HEK293 (cell line): ENCODE measurements at regions not wholly inside any gene's neighbourhood (a gene's known extent, or its start where the extent isn't known, plus 50 kb on each side); places are given as distances from the start of the nearest gene placed in this dataset.

ENCODE experiments used
- ZNF24 ChIP-seq: fragments of 450-650 bp; formaldehyde crosslinking; IDR thresholded peaks from 2 replicates; pipeline ENCODE4 v1.5.1; 2016; ENCODE audit warnings: missing biosample characterization, missing genetic modification characterization
- ZNF701 ChIP-seq: fragments of 450-650 bp; formaldehyde crosslinking; IDR thresholded peaks from 2 replicates; pipeline ENCODE4 v1.5.1; 2016; ENCODE audit warnings: missing biosample characterization, missing genetic modification characterization
- ZNF776 ChIP-seq: fragments of 450-650 bp; formaldehyde crosslinking; IDR thresholded peaks from 2 replicates; pipeline ENCODE4 v1.5.0; 2017; ENCODE audit warnings: missing biosample characterization, missing genetic modification characterization, borderline replicate concordance
- TF ChIP-seq, protein P1 (sequence below): fragments of 450-650 bp; formaldehyde crosslinking; IDR thresholded peaks from 2 replicates; pipeline ENCODE4 v1.5.1; 2016; ENCODE audit warnings: missing biosample characterization, missing genetic modification characterization

- TF ChIP-seq, protein P1, sequence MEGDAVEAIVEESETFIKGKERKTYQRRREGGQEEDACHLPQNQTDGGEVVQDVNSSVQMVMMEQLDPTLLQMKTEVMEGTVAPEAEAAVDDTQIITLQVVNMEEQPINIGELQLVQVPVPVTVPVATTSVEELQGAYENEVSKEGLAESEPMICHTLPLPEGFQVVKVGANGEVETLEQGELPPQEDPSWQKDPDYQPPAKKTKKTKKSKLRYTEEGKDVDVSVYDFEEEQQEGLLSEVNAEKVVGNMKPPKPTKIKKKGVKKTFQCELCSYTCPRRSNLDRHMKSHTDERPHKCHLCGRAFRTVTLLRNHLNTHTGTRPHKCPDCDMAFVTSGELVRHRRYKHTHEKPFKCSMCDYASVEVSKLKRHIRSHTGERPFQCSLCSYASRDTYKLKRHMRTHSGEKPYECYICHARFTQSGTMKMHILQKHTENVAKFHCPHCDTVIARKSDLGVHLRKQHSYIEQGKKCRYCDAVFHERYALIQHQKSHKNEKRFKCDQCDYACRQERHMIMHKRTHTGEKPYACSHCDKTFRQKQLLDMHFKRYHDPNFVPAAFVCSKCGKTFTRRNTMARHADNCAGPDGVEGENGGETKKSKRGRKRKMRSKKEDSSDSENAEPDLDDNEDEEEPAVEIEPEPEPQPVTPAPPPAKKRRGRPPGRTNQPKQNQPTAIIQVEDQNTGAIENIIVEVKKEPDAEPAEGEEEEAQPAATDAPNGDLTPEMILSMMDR (tag by site-specific recombination) = no peak
- TF ChIP-seq ZNF776 (tag by site-specific recombination) = no peak
- no peak for TF ChIP-seq ZNF24
- TF ChIP-seq ZNF701 (tag by site-specific recombination) = no peak
These were observed 101.7 kb upstream of the PAX6 start for GRCh38 chr11:31912808-31913207.
